Activated CD4-positive, alpha-beta T cell treated with anti-CD3 and anti-CD28 coated beads, Interleukin-2, amount 10 ng/mL, durations not matched to agents 24 days and 14 days (primary cell): ENCODE measurements at regions not wholly inside any gene's neighbourhood (a gene's known extent, or its start where the extent isn't known, plus 50 kb on each side); places are given as distances from the start of the nearest gene placed in this dataset.

ENCODE experiments used
- DNase-seq: peaks from one replicate; pipeline ENCODE4 v3.0.0; 2022
- H3K27ac Mint-ChIP-seq: one replicate; pipeline ENCODE4 v1.8.0; 2022; ENCODE audit warnings: mild to moderate bottlenecking, mixed read lengths
- H3K27me3 Mint-ChIP-seq: one replicate; pipeline ENCODE4 v1.8.0; 2022; ENCODE audit warnings: mixed read lengths
- H3K36me3 Mint-ChIP-seq: one replicate; pipeline ENCODE4 v1.8.0; 2022; ENCODE audit warnings: low read depth, mild to moderate bottlenecking, mixed read lengths
- H3K4me1 Mint-ChIP-seq: one replicate; pipeline ENCODE4 v1.8.0; 2021; ENCODE audit warnings: mixed read lengths
- H3K4me3 Mint-ChIP-seq: one replicate; pipeline ENCODE4 v1.8.0; 2022; ENCODE audit warnings: mild to moderate bottlenecking, moderate library complexity, mixed read lengths
- H3K9me3 Mint-ChIP-seq: one replicate; pipeline ENCODE4 v1.8.0; 2021; ENCODE audit warnings: mixed read lengths
- intact Hi-C: fragments of 100-400 bp; cut with micrococcal nuclease; formaldehyde crosslinking; loops from one replicate; pipeline ENCODE4 v1.15.1; 2023

DNA sequence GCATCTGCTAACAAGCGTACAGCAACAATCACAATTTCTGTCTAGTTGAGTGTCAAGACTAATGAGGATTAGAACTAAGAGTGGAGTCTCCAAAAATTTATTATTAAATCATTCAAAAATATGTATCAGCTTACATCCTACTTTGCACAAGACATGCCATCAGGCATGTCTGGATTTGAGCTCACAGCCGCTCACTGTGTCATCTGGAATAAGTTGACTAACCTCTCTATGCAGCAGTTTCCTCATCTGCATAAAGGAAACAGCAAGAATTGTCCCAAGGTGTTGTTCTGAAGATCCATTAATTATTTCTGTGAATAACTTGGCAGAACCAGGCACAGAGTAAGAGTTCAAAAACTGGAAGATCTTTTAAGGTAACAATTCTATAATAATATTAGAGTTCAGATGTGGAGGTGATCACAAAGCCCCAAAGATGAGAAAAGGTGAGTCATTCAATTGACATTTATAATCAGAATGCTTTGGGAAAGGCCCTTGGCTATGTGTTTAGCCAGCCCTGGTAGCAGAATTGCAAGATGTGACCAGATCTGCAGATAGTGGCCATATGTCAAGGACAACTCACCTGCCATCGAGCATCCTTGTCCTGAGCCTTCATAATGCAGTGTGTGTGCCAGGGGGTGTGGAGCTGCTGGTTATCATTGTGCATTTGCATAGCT, 264.0 kb downstream of the FOXA2 start:
- no peaks in the 10 kb centered on the region for H3K9me3 Mint-ChIP-seq
- H3K27ac Mint-ChIP-seq: no peak overlapping the region
- H3K4me1 Mint-ChIP-seq: no peaks in the 10 kb centered on the region
- no peak overlapping the region for H3K4me3 Mint-ChIP-seq
- intact Hi-C loops: no loop called here
- H3K36me3 Mint-ChIP-seq: no peaks in the 10 kb centered on the region
- DNase-seq: no peak
- H3K27me3 Mint-ChIP-seq: no peaks in the 10 kb centered on the region

DNA sequence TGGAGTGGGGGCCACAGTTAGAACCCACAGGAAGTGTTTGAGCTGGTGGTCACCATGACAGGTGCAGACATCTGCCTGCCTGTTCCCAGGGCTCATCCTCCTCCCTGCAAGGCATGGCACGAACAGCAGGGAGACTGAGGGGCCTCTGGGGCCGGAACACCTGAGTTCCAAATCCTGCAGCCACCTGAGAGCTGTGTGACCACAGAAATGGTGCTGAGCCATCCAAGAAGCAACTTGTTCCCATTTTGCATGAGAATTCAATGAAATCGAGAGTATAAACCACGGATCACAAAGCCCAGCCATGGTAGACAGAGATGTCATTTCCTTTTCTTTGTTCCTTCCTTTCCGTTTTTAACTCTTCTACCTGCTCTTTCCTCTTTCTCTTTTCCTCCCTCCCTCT, 268.6 kb downstream of the FOXA2 start:
- H3K4me1 Mint-ChIP-seq: no peaks in the 10 kb centered on the region
- H3K36me3 Mint-ChIP-seq: no peaks in the 10 kb centered on the region
- H3K27ac Mint-ChIP-seq: no peak overlapping the region
- intact Hi-C loops: no loop called here
- H3K4me3 Mint-ChIP-seq: no peak overlapping the region
- no peaks in the 10 kb centered on the region for H3K9me3 Mint-ChIP-seq
- H3K27me3 Mint-ChIP-seq: no peaks in the 10 kb centered on the region
- no peak for DNase-seq

- Mint-ChIP-seq H3K9me3 (no peaks in the 10 kb centered on the region), H3K4me3 (no peak overlapping the region), H3K27me3 (no peaks in the 10 kb centered on the region), H3K4me1 (no peaks in the 10 kb centered on the region), H3K36me3 (no peaks in the 10 kb centered on the region), H3K27ac (no peak overlapping the region)
- DNase-seq: no peak
- intact Hi-C loops: no loop called here
Measured at GRCh38 chr20:22315073-22315472, 269.3 kb downstream of the FOXA2 start.

DNA sequence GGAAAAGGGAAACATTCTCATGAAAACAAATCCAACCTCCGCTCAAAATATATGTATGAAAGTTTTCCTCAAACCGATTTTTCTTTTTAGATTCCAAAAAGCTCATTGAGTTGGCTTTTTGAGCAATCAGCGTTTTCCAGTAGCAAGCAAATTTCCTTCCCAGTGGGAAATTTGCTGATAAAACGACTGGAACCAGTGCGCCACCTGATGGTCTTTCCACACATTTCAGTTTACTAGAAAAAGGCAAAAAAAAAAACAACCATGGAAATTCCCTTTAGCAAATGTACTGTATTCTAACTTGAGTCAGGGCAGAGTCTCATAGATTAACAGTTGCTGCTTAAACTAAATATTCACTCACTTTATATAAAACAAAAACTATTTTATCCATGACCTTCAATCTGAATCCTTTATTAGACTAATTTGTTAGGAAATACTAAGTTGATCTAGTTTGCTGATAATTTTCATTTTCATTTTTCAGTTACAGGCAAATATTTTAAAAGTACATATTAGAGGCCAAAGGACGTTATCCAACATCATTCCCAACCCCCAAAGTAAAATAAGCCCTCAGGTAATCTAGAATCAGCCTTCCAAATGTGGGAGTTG, 271.5 kb downstream of the FOXA2 start:
- Mint-ChIP-seq H3K27me3 (no peaks in the 10 kb centered on the region), H3K27ac (no peak overlapping the region), H3K36me3 (no peaks in the 10 kb centered on the region), H3K9me3 (no peaks in the 10 kb centered on the region), H3K4me1 (no peaks in the 10 kb centered on the region), H3K4me3 (no peak overlapping the region)
- DNase-seq: no peak
- intact Hi-C loops: no loop called here

- Mint-ChIP-seq H3K36me3 (no peaks in the 10 kb centered on the region), H3K4me1 (no peaks in the 10 kb centered on the region), H3K27me3 (no peaks in the 10 kb centered on the region), H3K4me3 (no peak overlapping the region), H3K9me3 (no peaks in the 10 kb centered on the region), H3K27ac (no peak overlapping the region)
- intact Hi-C loops: no loop called here
- DNase-seq: no peak
Measured at GRCh38 chr20:22308934-22309333, 275.4 kb downstream of the FOXA2 start.

DNA sequence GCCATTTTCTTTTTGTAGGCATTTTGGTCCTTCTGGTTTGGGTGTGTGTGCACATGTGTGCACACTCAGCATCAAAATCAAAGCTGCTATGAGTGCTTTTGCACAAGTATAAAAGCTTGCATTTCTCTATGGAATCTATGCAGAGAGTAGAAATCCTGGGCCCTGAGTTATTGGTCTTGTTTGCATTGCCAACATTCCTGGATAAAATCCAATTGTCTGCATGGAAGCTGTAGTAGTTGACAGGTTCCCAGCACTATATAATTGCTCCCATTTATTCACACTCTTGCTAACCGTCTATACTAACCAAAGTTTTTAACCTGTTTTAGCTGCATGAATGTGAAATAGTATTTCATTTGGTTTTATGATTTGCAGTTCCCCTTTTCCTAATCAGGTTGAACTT, 277.0 kb downstream of the FOXA2 start:
- H3K27ac Mint-ChIP-seq: no peak overlapping the region
- no peaks in the 10 kb centered on the region for H3K4me1 Mint-ChIP-seq
- intact Hi-C loops: no loop called here
- no peaks in the 10 kb centered on the region for H3K36me3 Mint-ChIP-seq
- no peak overlapping the region for H3K4me3 Mint-ChIP-seq
- no peak for DNase-seq
- H3K27me3 Mint-ChIP-seq: no peaks in the 10 kb centered on the region
- no peaks in the 10 kb centered on the region for H3K9me3 Mint-ChIP-seq

- no peaks in the 10 kb centered on the region for H3K36me3 Mint-ChIP-seq
- no peak overlapping the region for H3K4me3 Mint-ChIP-seq
- H3K27me3 Mint-ChIP-seq: no peaks in the 10 kb centered on the region
Measured at GRCh38 chr20:22305381-22305780, 279.0 kb downstream of the FOXA2 start.

DNA sequence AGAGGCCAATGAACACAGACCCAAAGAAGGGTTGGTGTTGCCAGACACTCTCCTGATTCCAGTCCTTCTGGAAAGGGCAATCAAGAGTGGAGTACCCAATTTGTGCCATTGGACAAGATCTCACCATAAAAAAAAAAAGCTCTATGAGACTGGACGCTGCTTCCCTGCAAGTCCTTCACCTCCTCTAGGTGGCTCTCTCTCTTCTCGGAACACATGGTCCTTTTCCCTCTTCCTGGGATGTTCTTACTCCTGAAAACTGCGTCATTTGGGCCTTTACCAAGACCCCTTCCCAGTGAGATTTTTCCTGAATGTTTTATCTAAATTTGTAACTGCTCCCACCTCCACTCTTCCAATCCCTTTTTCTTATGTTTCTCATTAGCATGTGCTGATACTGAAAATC, 280.8 kb downstream of the FOXA2 start:
- Mint-ChIP-seq H3K27me3 (no peaks in the 10 kb centered on the region), H3K27ac (no peak overlapping the region), H3K4me1 (no peaks in the 10 kb centered on the region), H3K4me3 (no peak overlapping the region), H3K36me3 (no peaks in the 10 kb centered on the region), H3K9me3 (peaks cover 6% of the 10 kb centered on the region)
- DNase-seq: no peak
- intact Hi-C loops: no loop called here

More at GRCh38 chr20:22305381-22305780, 279.0 kb downstream of the FOXA2 start:
- no peak for DNase-seq
- H3K9me3 Mint-ChIP-seq: no peaks in the 10 kb centered on the region
- no peaks in the 10 kb centered on the region for H3K4me1 Mint-ChIP-seq
- intact Hi-C loops: no loop called here
- H3K27ac Mint-ChIP-seq: no peak overlapping the region

- Mint-ChIP-seq H3K9me3 (peaks cover 6% of the 10 kb centered on the region), H3K27ac (no peak overlapping the region), H3K4me1 (no peaks in the 10 kb centered on the region), H3K27me3 (no peaks in the 10 kb centered on the region), H3K36me3 (no peaks in the 10 kb centered on the region), H3K4me3 (no peak overlapping the region)
- DNase-seq: no peak
- intact Hi-C loops: no loop called here
Measured at GRCh38 chr20:22302039-22302438, 282.3 kb downstream of the FOXA2 start.

DNA sequence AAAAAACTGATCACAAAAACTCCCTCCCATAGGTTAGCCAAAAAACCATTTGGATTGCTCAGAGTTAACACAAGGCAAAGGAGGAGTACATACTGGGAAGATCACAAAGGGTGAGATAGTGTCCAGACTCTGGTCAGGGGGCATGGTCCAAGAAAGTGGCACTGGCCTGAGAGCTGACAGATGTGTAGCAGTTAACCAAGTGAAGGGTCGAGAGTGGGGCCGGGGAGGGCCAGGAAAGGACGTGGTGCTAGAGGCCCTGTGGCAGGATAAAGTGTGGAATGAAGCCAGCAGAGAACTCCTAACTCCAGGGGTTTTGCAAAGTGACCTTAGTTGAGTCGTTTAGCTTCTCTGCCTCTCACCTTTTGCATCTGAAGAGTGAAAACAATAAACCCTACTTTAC, 290.5 kb downstream of the FOXA2 start:
- no peak for DNase-seq
- intact Hi-C loops: no loop called here
- Mint-ChIP-seq H3K27me3 (no peaks in the 10 kb centered on the region), H3K9me3 (no peaks in the 10 kb centered on the region), H3K27ac (no peak overlapping the region), H3K4me1 (no peaks in the 10 kb centered on the region), H3K4me3 (no peak overlapping the region), H3K36me3 (no peaks in the 10 kb centered on the region)

DNA sequence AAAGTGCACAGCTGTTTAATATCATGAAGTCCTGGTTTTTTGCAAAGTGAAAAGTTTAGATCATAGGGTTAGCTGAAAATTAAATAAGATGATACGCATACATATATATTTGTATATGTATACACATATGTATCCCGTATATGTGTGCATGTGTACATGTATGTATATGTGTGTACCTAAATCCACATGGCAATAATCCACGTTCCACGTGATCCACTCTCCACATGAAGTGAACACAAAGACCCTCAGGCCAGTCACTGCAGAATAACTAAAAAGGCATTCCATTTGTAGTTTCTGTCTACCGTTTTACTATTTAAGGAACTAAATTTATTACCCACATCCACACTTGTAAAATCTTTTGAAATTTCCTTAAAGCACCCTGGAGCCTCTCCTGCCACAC, 294.9 kb downstream of the FOXA2 start:
- Mint-ChIP-seq H3K27me3 (no peaks in the 10 kb centered on the region), H3K27ac (no peak overlapping the region), H3K36me3 (no peaks in the 10 kb centered on the region), H3K4me3 (no peak overlapping the region), H3K4me1 (no peaks in the 10 kb centered on the region), H3K9me3 (no peaks in the 10 kb centered on the region)
- no peak for DNase-seq
- intact Hi-C loops: no loop called here

DNA sequence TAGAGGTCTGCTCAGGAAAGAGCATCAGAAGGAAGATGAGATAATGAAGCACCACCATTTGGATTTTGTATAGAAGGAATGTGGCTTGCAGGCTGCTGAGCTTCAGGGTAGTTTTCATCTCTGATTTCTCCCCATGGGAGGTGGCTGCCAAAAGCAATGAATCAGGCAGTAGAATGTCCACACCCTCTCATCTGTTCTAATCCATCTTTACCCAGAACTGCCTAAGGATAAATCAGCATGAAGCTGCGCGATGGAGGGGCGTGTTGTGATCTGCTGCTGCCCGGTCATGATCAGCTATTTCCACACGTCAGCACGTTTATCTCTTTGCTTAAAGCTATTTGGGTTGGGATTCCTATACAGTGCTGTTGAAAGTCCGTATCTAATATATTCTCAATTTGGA, 295.4 kb downstream of the FOXA2 start:
- intact Hi-C loops: no loop called here

GRCh38 chr20:22288156-22288555, 296.2 kb downstream of the FOXA2 start:
- H3K27ac Mint-ChIP-seq: no peak overlapping the region
- H3K36me3 Mint-ChIP-seq: no peaks in the 10 kb centered on the region
- H3K9me3 Mint-ChIP-seq: no peaks in the 10 kb centered on the region
- no peaks in the 10 kb centered on the region for H3K4me1 Mint-ChIP-seq
- DNase-seq: no peak
- no peak overlapping the region for H3K4me3 Mint-ChIP-seq
- intact Hi-C loops: no loop called here
- no peaks in the 10 kb centered on the region for H3K27me3 Mint-ChIP-seq

More for the DNA sequence above, 295.4 kb downstream of the FOXA2 start:
- H3K4me3 Mint-ChIP-seq: no peak overlapping the region
- no peak for DNase-seq
- H3K36me3 Mint-ChIP-seq: no peaks in the 10 kb centered on the region
- H3K4me1 Mint-ChIP-seq: no peaks in the 10 kb centered on the region
- H3K9me3 Mint-ChIP-seq: no peaks in the 10 kb centered on the region
- H3K27me3 Mint-ChIP-seq: no peaks in the 10 kb centered on the region
- H3K27ac Mint-ChIP-seq: no peak overlapping the region

DNA sequence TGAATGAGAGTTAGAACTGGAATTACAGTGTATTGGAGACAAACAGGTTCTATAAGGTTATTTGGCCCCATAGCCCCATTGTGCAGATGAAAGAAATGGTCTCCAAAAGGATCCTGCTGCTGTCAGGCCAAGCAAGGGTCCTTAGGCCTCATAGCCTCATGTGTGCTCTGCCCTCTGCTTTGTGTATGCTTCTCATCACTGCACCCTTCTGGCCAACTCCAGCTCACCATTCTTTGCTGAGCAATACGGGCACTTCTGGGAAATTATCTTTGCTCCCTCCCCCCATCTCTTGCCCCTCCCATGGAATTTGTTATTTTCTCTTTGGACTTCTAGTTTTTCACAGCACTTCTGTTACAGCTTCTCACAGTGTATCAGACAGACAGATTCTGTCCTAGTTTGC, 298.8 kb downstream of the FOXA2 start:
- no peak for DNase-seq
- no peak overlapping the region for H3K27ac Mint-ChIP-seq

GRCh38 chr20:22282696-22283095, 301.7 kb downstream of the FOXA2 start:
- peaks cover 5% of the 10 kb centered on the region for H3K9me3 Mint-ChIP-seq
- intact Hi-C loops: no loop called here
- H3K27ac Mint-ChIP-seq: no peak overlapping the region
- H3K36me3 Mint-ChIP-seq: no peaks in the 10 kb centered on the region
- no peak overlapping the region for H3K4me3 Mint-ChIP-seq
- H3K4me1 Mint-ChIP-seq: no peaks in the 10 kb centered on the region
- no peaks in the 10 kb centered on the region for H3K27me3 Mint-ChIP-seq
- DNase-seq: no peak

More for the DNA sequence above, 298.8 kb downstream of the FOXA2 start:
- H3K4me1 Mint-ChIP-seq: no peaks in the 10 kb centered on the region
- H3K27me3 Mint-ChIP-seq: no peaks in the 10 kb centered on the region
- intact Hi-C loops: no loop called here
- no peaks in the 10 kb centered on the region for H3K36me3 Mint-ChIP-seq
- H3K4me3 Mint-ChIP-seq: no peak overlapping the region
- no peaks in the 10 kb centered on the region for H3K9me3 Mint-ChIP-seq
